Subcutaneous abdominal adipose tissue (tissue), 5 donors: ENCODE measurements at regions not wholly inside any gene's neighbourhood (a gene's known extent, or its start where the extent isn't known, plus 50 kb on each side); places are given as distances from the start of the nearest gene placed in this dataset.

Experiments used
- H3K27ac ChIP-seq: one replicate; pipeline ENCODE4 v1.7.0; 2013; ENCODE audit warnings: low read depth, mild to moderate bottlenecking, inconsistent platforms, low read length, moderate library complexity
- H3K27me3 ChIP-seq, 5 donors: one replicate each; pipeline ENCODE4 v1.7.0; 2013; ENCODE audit warnings: low read length in 5 of 5, inconsistent platforms in 1 of 5; ENCODE audit not compliant: control insufficient read depth in 5 of 5, insufficient read depth in 4 of 5
- H3K36me3 ChIP-seq, 5 donors: one replicate each; pipeline ENCODE4 v1.7.0; 2013; ENCODE audit warnings: low read length in 5 of 5; ENCODE audit not compliant: control insufficient read depth in 5 of 5, insufficient read depth in 5 of 5
- H3K4me1 ChIP-seq, 5 donors: one replicate each; pipeline ENCODE4 v1.7.0; 2013; ENCODE audit warnings: low read length in 5 of 5, mild to moderate bottlenecking in 3 of 5, moderate library complexity in 1 of 5; ENCODE audit not compliant: control insufficient read depth in 5 of 5, insufficient read depth in 5 of 5
- H3K4me3 ChIP-seq, 5 donors: one replicate each; pipeline ENCODE4 v1.7.0; 2013; ENCODE audit warnings: low read length in 5 of 5, low read depth in 1 of 5
- H3K9ac ChIP-seq, 5 donors: one replicate each; pipeline ENCODE4 v1.7.0; 2013; ENCODE audit warnings: low read length in 5 of 5, mild to moderate bottlenecking in 4 of 5, moderate library complexity in 3 of 5
- H3K9me3 ChIP-seq, 5 donors: one replicate each; pipeline ENCODE4 v1.7.0; 2013; ENCODE audit warnings: low read length in 5 of 5; ENCODE audit not compliant: control insufficient read depth in 5 of 5
- donor health status: healthy.
- donor health status: healthy.
- donor health status: healthy.
- donor health status: healthy.
- donor health status: healthy.

DNA sequence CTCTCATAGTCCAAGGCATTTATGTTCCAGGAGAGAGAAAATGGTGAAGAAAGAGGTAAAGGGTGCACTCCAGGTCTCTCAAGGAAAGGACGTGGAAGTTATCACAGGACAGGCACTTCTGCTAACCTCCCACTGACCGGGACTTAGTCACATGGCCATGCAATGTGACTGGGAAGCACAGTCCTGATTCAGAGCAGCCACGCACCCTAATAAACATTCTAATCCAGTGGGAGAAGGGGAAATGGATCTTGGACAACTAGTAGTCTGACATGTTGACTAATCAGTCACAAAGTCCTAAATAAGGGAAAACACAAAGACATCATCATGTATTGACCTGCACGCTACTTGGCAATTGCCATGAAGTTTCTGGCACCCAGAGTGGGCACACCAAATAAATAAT is 417.5 kb upstream of the ZMIZ1 start:
- Histone ChIP-seq H3K27ac (peak overlapping the region; percentile 15), H3K4me3 (no peak overlapping the region), H3K27me3 (no peaks in the 10 kb centered on the region), H3K9ac (no peak overlapping the region), H3K9me3 (no peaks in the 10 kb centered on the region), H3K36me3 (no peaks in the 10 kb centered on the region), H3K4me1 (peaks cover 0 to 19% (median 10%) of the 10 kb centered on the region in 5 donors)

GRCh38 chr10:78653555-78653954 is 415.2 kb upstream of the ZMIZ1 start:
- Histone ChIP-seq H3K4me3 (no peak overlapping the region), H3K9me3 (no peaks in the 10 kb centered on the region), H3K27me3 (no peaks in the 10 kb centered on the region), H3K4me1 (peaks cover 0 to 24% (median 10%) of the 10 kb centered on the region in 5 donors), H3K36me3 (no peaks in the 10 kb centered on the region), H3K27ac (no peak overlapping the region), H3K9ac (no peak overlapping the region)

DNA sequence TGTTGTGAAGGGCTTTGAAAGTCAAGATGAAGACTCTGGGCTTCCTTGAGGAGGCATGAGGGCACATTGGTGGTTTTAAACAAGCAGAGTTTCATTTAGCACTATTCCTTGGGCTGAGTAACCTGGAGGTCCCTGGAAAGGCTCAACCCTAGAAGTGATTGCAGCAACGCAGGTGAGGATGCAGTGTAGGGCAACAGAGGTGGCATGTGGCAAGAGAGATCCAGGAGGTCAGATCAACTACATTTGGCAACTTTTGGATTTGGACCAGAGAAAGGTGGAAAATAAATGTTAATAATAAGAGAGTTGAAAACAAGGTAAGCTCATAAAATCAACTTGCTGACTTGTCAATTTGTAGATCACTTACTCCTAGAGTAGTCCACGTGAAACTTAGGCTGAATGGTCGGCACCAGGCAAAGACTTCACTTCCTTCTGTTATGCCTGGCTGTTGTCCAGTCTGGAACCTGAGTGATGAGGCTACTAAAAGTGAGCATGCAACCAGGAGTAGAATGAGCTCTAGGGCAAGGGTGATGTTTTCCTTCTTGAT is 414.6 kb upstream of the ZMIZ1 start:
- H3K36me3 ChIP-seq = no peaks in the 10 kb centered on the region
- no peak overlapping the region for H3K27ac ChIP-seq
- H3K9me3 ChIP-seq = no peaks in the 10 kb centered on the region
- H3K4me3 ChIP-seq = no peak overlapping the region
- H3K27me3 ChIP-seq = no peaks in the 10 kb centered on the region
- H3K9ac ChIP-seq = no peak overlapping the region
- H3K4me1 ChIP-seq = peaks cover 0 to 24% (median 10%) of the 10 kb centered on the region in 5 donors

- Histone ChIP-seq H3K4me3 (no peak overlapping the region), H3K9ac (no peak overlapping the region), H3K9me3 (no peaks in the 10 kb centered on the region), H3K27ac (no peak overlapping the region), H3K36me3 (no peaks in the 10 kb centered on the region), H3K4me1 (peaks cover 0 to 9% (median 5%) of the 10 kb centered on the region in 5 donors), H3K27me3 (no peaks in the 10 kb centered on the region)
These were observed 412.8 kb upstream of the ZMIZ1 start for GRCh38 chr10:78655979-78656378.

DNA sequence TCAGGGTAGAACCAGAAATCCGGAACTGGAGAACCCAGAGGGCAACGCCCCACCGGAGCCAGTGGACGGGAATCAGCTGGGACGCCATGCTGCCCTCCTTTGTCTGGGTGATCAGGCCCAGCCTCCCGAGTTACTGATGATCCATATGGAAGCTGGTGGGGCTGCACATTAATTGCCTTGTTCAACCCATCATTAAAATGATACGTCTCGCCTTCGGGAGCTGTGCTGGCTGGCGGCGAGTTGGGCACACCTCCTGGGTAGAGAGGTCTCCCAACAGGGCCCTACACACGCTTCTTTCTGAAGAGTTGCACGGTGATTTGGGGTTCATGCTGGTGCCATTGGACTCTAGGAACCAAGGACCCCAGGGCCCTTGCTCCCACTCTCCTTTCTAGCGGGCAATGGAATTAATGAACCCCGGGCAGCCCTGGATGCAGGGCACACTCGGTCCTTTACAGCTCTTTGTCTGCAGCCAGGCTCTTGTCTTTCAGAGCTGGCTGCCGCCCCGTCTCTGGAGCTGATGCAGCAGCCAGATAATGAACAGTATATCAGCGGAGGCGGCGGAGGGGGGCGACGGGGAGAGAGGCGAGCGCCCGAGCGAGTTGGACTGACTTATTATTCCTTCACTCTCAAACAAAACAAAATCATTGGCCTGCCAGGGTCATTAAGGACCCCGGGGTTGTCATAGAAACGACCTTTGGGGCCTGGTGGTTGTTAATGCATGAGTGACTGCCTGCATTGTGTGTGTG is 412.2 kb upstream of the ZMIZ1 start:
- Histone ChIP-seq H3K9ac (no peak overlapping the region), H3K4me1 (peaks cover 0 to 5% (median 0%) of the 10 kb centered on the region in 5 donors), H3K36me3 (no peaks in the 10 kb centered on the region), H3K9me3 (no peaks in the 10 kb centered on the region), H3K4me3 (no peak overlapping the region), H3K27me3 (no peaks in the 10 kb centered on the region), H3K27ac (no peak overlapping the region)

DNA sequence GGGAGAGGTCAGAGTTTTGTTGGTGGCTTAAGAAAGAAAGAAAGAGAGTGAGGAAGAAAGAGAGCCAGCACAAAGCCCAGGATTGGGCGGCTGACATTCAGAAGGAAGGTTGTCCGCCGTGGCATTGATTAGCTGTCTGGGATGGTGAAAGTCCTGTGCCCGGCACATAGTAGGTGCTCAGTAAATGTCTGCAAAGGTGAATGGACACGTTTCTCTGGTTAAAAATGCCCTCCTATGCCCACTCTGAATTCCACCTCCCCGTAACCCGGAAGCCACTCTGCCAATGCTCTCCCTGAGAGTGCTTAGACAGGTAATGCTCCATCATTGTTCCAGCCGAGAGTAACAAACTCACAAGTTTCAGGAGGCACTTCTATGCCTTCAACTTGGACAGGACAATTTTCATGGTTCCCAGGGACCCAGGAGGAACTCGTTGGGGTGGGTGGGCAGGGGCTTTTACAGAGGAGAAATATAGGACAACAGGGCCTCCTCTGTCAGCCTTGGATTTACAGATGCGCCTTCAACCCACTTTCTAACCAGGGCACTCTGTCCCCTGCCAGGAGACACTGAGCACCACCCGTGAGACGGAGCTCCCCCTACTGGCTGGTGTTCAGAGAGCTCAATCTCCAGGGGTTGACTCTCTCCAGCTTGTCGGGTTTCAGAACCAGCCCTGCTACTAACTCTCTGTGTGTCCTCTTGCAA is 411.5 kb upstream of the ZMIZ1 start:
- Histone ChIP-seq H3K36me3 (no peaks in the 10 kb centered on the region), H3K9me3 (no peaks in the 10 kb centered on the region), H3K4me3 (no peak overlapping the region), H3K27ac (no peak overlapping the region), H3K27me3 (no peaks in the 10 kb centered on the region), H3K4me1 (peaks cover 0 to 5% (median 0%) of the 10 kb centered on the region in 5 donors), H3K9ac (no peak overlapping the region)

DNA sequence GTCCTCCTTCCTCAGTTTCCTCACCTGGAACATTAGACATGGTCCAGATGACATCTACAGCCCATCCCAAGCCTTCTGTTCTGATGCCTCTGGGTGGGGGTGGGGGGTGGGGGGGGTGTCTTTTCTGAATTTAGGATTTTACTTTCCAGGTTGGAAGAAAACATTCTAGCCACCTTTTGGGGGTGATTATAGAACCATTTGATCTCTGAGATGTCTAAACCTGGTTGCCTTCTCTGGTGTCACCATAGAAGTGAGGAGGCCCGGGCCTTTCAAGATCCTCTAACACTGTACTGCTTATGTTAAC is 411.0 kb upstream of the ZMIZ1 start:
- Histone ChIP-seq H3K36me3 (no peaks in the 10 kb centered on the region), H3K27ac (no peak overlapping the region), H3K27me3 (no peaks in the 10 kb centered on the region), H3K4me3 (no peak overlapping the region), H3K9ac (no peak overlapping the region), H3K9me3 (no peaks in the 10 kb centered on the region), H3K4me1 (peaks cover 0 to 5% (median 0%) of the 10 kb centered on the region in 5 donors)

DNA sequence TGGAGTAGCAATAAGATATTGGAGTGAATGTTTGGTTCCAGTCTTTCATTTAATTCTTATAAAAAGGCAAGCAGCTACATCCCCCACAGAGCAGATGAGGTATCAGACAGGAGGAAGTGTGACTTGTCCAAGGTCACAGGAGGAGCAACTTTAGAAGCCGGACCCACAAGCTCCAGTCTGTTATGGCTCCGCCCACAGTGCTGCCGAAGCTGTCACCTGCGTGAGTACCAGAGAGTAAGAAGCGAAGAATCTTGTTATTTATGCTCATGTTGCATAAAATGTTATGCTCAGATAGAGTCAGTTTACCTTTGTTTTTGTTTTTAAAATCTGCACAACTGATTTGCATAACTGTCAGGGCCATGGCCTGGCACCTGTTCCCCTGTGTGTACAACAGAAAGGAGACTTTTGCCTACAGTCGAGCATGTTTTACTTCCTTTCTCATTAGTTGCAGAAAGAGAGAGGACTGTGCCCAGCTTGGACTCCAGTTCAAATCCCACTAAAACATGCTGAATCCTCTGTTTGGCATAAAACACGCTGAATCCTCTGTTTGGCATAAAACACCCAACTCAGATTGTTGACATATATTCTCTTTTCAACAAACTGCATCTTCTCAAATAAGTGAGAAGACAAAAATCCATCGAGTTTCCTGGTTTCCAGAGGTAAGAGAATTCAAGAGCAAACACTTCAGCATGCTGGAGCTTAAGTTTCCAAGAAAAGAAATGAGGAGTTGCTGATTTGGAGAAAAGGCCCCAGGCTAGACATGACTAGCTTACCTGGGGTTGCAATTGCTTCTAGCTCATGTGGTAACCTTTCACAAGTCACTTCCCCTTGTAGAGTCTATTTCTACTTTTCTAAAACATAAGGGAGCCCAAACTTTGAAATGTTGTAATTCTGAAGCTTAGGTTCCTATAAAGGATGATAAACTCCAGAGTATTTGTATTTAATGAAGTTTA is 409.8 kb upstream of the ZMIZ1 start:
- Histone ChIP-seq H3K4me1 (peaks cover 0 to 5% (median 0%) of the 10 kb centered on the region in 5 donors), H3K27me3 (no peaks in the 10 kb centered on the region), H3K27ac (no peak overlapping the region)

GRCh38 chr10:78659598-78659967 is 409.2 kb upstream of the ZMIZ1 start:
- Histone ChIP-seq H3K9ac (no peak overlapping the region), H3K27me3 (no peaks in the 10 kb centered on the region), H3K27ac (no peak overlapping the region), H3K36me3 (no peaks in the 10 kb centered on the region), H3K9me3 (peaks cover 0 to 7% (median 2%) of the 10 kb centered on the region in 5 donors), H3K4me1 (peaks cover 0 to 5% (median 0%) of the 10 kb centered on the region in 5 donors), H3K4me3 (no peak overlapping the region)

More for the DNA sequence above, 409.8 kb upstream of the ZMIZ1 start:
- Histone ChIP-seq H3K9ac (no peak overlapping the region), H3K36me3 (no peaks in the 10 kb centered on the region), H3K9me3 (peaks cover 0 to under 1% (median 0%) of the 10 kb centered on the region in 5 donors), H3K4me3 (no peak overlapping the region)
